ENCODE measurements at regions not wholly inside any gene's neighbourhood (a gene's known extent, or its start where the extent isn't known, plus 50 kb on each side); places are given as distances from the start of the nearest gene placed in this dataset.

- Histone ChIP-seq H3K36me3 (ENCODE audit: control insufficient read depth in 3 of 3, insufficient read depth in 3 of 3, low read length in 3 of 3) (no peaks in the 10 kb centered on the region), H3K4me1 (ENCODE audit: control insufficient read depth in 3 of 3, insufficient read depth in 3 of 3, low read length in 3 of 3) (no peaks in the 10 kb centered on the region), H3K9ac (ENCODE audit: low read depth in 1 of 3, low read length in 3 of 3) (no peak overlapping the region), H3K9me3 (ENCODE audit: control insufficient read depth in 3 of 3, low read length in 3 of 3) (no peaks in the 10 kb centered on the region), H3K27ac (ENCODE audit: low read depth, low read length) (no peak overlapping the region), H3K4me3 (ENCODE audit: low read length in 3 of 3) (no peak overlapping the region), H3K27me3 (ENCODE audit: control insufficient read depth in 3 of 3, insufficient read depth in 3 of 3, low read length in 3 of 3) (peaks cover 0 to 4% (median 0%) of the 10 kb centered on the region in 3 donors)
Measured at GRCh38 chr18:78681934-78682333, 297.7 kb upstream of the SALL3 start.

- Histone ChIP-seq H3K27me3 (ENCODE audit: control insufficient read depth in 3 of 3, insufficient read depth in 3 of 3, low read length in 3 of 3) (peaks cover 0 to 1% (median 0%) of the 10 kb centered on the region in 3 donors), H3K4me3 (ENCODE audit: low read length in 3 of 3) (no peak overlapping the region), H3K9me3 (ENCODE audit: control insufficient read depth in 3 of 3, low read length in 3 of 3) (no peaks in the 10 kb centered on the region), H3K4me1 (ENCODE audit: control insufficient read depth in 3 of 3, insufficient read depth in 3 of 3, low read length in 3 of 3) (no peaks in the 10 kb centered on the region), H3K9ac (ENCODE audit: low read depth in 1 of 3, low read length in 3 of 3) (no peak overlapping the region), H3K27ac (ENCODE audit: low read depth, low read length) (no peak overlapping the region), H3K36me3 (ENCODE audit: control insufficient read depth in 3 of 3, insufficient read depth in 3 of 3, low read length in 3 of 3) (no peaks in the 10 kb centered on the region)
Measured at GRCh38 chr18:78682716-78683115, 296.9 kb upstream of the SALL3 start.

GRCh38 chr18:78683191-78684010 lies 296.2 kb upstream of the SALL3 start:
- Histone ChIP-seq H3K27me3 (ENCODE audit: control insufficient read depth in 3 of 3, insufficient read depth in 3 of 3, low read length in 3 of 3) (peaks cover 0 to 5% (median 0%) of the 10 kb centered on the region in 3 donors), H3K27ac (ENCODE audit: low read depth, low read length) (no peak overlapping the region), H3K9me3 (ENCODE audit: control insufficient read depth in 3 of 3, low read length in 3 of 3) (no peaks in the 10 kb centered on the region), H3K4me1 (ENCODE audit: control insufficient read depth in 3 of 3, insufficient read depth in 3 of 3, low read length in 3 of 3) (no peaks in the 10 kb centered on the region), H3K9ac (ENCODE audit: low read depth in 1 of 3, low read length in 3 of 3) (no peak overlapping the region), H3K4me3 (ENCODE audit: low read length in 3 of 3) (no peak overlapping the region), H3K36me3 (ENCODE audit: control insufficient read depth in 3 of 3, insufficient read depth in 3 of 3, low read length in 3 of 3) (no peaks in the 10 kb centered on the region)

- Histone ChIP-seq H3K4me1 (ENCODE audit: control insufficient read depth in 3 of 3, insufficient read depth in 3 of 3, low read length in 3 of 3) (no peaks in the 10 kb centered on the region), H3K36me3 (ENCODE audit: control insufficient read depth in 3 of 3, insufficient read depth in 3 of 3, low read length in 3 of 3) (no peaks in the 10 kb centered on the region), H3K27me3 (ENCODE audit: control insufficient read depth in 3 of 3, insufficient read depth in 3 of 3, low read length in 3 of 3) (peaks cover 0 to 5% (median 0%) of the 10 kb centered on the region in 3 donors), H3K9ac (ENCODE audit: low read depth in 1 of 3, low read length in 3 of 3) (no peak overlapping the region), H3K9me3 (ENCODE audit: control insufficient read depth in 3 of 3, low read length in 3 of 3) (no peaks in the 10 kb centered on the region), H3K27ac (ENCODE audit: low read depth, low read length) (no peak overlapping the region), H3K4me3 (ENCODE audit: low read length in 3 of 3) (no peak overlapping the region)
Measured at GRCh38 chr18:78685250-78685979, 294.2 kb upstream of the SALL3 start.

- Histone ChIP-seq H3K27ac (ENCODE audit: low read depth, low read length) (no peak overlapping the region), H3K4me1 (ENCODE audit: control insufficient read depth in 3 of 3, insufficient read depth in 3 of 3, low read length in 3 of 3) (no peaks in the 10 kb centered on the region), H3K4me3 (ENCODE audit: low read length in 3 of 3) (no peak overlapping the region), H3K9me3 (ENCODE audit: control insufficient read depth in 3 of 3, low read length in 3 of 3) (no peaks in the 10 kb centered on the region), H3K9ac (ENCODE audit: low read depth in 1 of 3, low read length in 3 of 3) (no peak overlapping the region), H3K27me3 (ENCODE audit: control insufficient read depth in 3 of 3, insufficient read depth in 3 of 3, low read length in 3 of 3) (peaks cover 0 to 5% (median 0%) of the 10 kb centered on the region in 3 donors), H3K36me3 (ENCODE audit: control insufficient read depth in 3 of 3, insufficient read depth in 3 of 3, low read length in 3 of 3) (no peaks in the 10 kb centered on the region)
Measured at GRCh38 chr18:78685980-78686530, 293.6 kb upstream of the SALL3 start.

GRCh38 chr18:78686976-78687685 lies 292.5 kb upstream of the SALL3 start:
- Histone ChIP-seq H3K36me3 (ENCODE audit: control insufficient read depth in 3 of 3, insufficient read depth in 3 of 3, low read length in 3 of 3) (no peaks in the 10 kb centered on the region), H3K9me3 (ENCODE audit: control insufficient read depth in 3 of 3, low read length in 3 of 3) (no peaks in the 10 kb centered on the region), H3K27ac (ENCODE audit: low read depth, low read length) (no peak overlapping the region), H3K9ac (ENCODE audit: low read depth in 1 of 3, low read length in 3 of 3) (no peak overlapping the region), H3K4me1 (ENCODE audit: control insufficient read depth in 3 of 3, insufficient read depth in 3 of 3, low read length in 3 of 3) (no peaks in the 10 kb centered on the region), H3K4me3 (ENCODE audit: low read length in 3 of 3) (no peak overlapping the region), H3K27me3 (ENCODE audit: control insufficient read depth in 3 of 3, insufficient read depth in 3 of 3, low read length in 3 of 3) (peaks cover 0 to 5% (median 0%) of the 10 kb centered on the region in 3 donors)

- Histone ChIP-seq H3K4me3 (ENCODE audit: low read length in 3 of 3) (no peak overlapping the region), H3K9ac (ENCODE audit: low read depth in 1 of 3, low read length in 3 of 3) (no peak overlapping the region), H3K27me3 (ENCODE audit: control insufficient read depth in 3 of 3, insufficient read depth in 3 of 3, low read length in 3 of 3) (peaks cover 0 to 5% (median 0%) of the 10 kb centered on the region in 3 donors), H3K9me3 (ENCODE audit: control insufficient read depth in 3 of 3, low read length in 3 of 3) (no peaks in the 10 kb centered on the region), H3K36me3 (ENCODE audit: control insufficient read depth in 3 of 3, insufficient read depth in 3 of 3, low read length in 3 of 3) (no peaks in the 10 kb centered on the region), H3K27ac (ENCODE audit: low read depth, low read length) (no peak overlapping the region), H3K4me1 (ENCODE audit: control insufficient read depth in 3 of 3, insufficient read depth in 3 of 3, low read length in 3 of 3) (no peaks in the 10 kb centered on the region)
Measured at GRCh38 chr18:78687736-78688135, 291.9 kb upstream of the SALL3 start.

GRCh38 chr18:78688249-78688648 lies 291.4 kb upstream of the SALL3 start:
- H3K27ac ChIP-seq (ENCODE audit: low read depth, low read length): no peak overlapping the region
- no peaks in the 10 kb centered on the region for H3K4me1 ChIP-seq (ENCODE audit: control insufficient read depth in 3 of 3, insufficient read depth in 3 of 3, low read length in 3 of 3)
- no peak overlapping the region for H3K9ac ChIP-seq (ENCODE audit: low read depth in 1 of 3, low read length in 3 of 3)
- H3K36me3 ChIP-seq (ENCODE audit: control insufficient read depth in 3 of 3, insufficient read depth in 3 of 3, low read length in 3 of 3): no peaks in the 10 kb centered on the region
- no peaks in the 10 kb centered on the region for H3K9me3 ChIP-seq (ENCODE audit: control insufficient read depth in 3 of 3, low read length in 3 of 3)
- H3K27me3 ChIP-seq (ENCODE audit: control insufficient read depth in 3 of 3, insufficient read depth in 3 of 3, low read length in 3 of 3): peaks cover 0 to 5% (median 0%) of the 10 kb centered on the region in 3 donors
- no peak overlapping the region for H3K4me3 ChIP-seq (ENCODE audit: low read length in 3 of 3)

- Histone ChIP-seq H3K4me3 (ENCODE audit: low read length in 3 of 3) (no peak overlapping the region), H3K9me3 (ENCODE audit: control insufficient read depth in 3 of 3, low read length in 3 of 3) (no peaks in the 10 kb centered on the region), H3K27ac (ENCODE audit: low read depth, low read length) (no peak overlapping the region), H3K4me1 (ENCODE audit: control insufficient read depth in 3 of 3, insufficient read depth in 3 of 3, low read length in 3 of 3) (no peaks in the 10 kb centered on the region), H3K27me3 (ENCODE audit: control insufficient read depth in 3 of 3, insufficient read depth in 3 of 3, low read length in 3 of 3) (peaks cover 0 to 5% (median 0%) of the 10 kb centered on the region in 3 donors), H3K36me3 (ENCODE audit: control insufficient read depth in 3 of 3, insufficient read depth in 3 of 3, low read length in 3 of 3) (no peaks in the 10 kb centered on the region), H3K9ac (ENCODE audit: low read depth in 1 of 3, low read length in 3 of 3) (no peak overlapping the region)
Measured at GRCh38 chr18:78688916-78689315, 290.7 kb upstream of the SALL3 start.
